WTC11 (cell line): ENCODE measurements at regions not wholly inside any gene's neighbourhood (a gene's known extent, or its start where the extent isn't known, plus 50 kb on each side); places are given as distances from the start of the nearest gene placed in this dataset.

ENCODE experiments used
- OVOL2 ChIP-seq: fragments of 250-450 bp; sonication (Bioruptor Pico); IDR thresholded peaks from 2 replicates; pipeline ENCODE4 v1.9.0; 2021; ENCODE audit warnings: mild to moderate bottlenecking, borderline replicate concordance
- SMAD3 ChIP-seq: sonication (generic); formaldehyde crosslinking; IDR thresholded peaks from 2 replicates; pipeline ENCODE4 v1.8.0; 2022; ENCODE audit warnings: missing genetic modification reagents, mild to moderate bottlenecking, borderline replicate concordance
- TF ChIP-seq, protein P1 (sequence below): sonication (generic); formaldehyde crosslinking; IDR thresholded peaks from 2 replicates; pipeline ENCODE4 v1.8.1; 2023; ENCODE audit warnings: mild to moderate bottlenecking, moderate library complexity, missing genetic modification reagents
- TF ChIP-seq, protein P2 (sequence below): fragments of 200-600 bp; IDR thresholded peaks from 2 replicates; pipeline ENCODE4 v1.8.0; 2022; ENCODE audit warnings: antibody characterized with exemption
- TF ChIP-seq, protein P3 (sequence below): sonication (generic); formaldehyde crosslinking; IDR thresholded peaks from 2 replicates; pipeline ENCODE4 v1.8.1; 2023; ENCODE audit warnings: mild to moderate bottlenecking, missing genetic modification reagents, moderate library complexity
- TF ChIP-seq, protein P4 (sequence below): sonication (generic); formaldehyde crosslinking; IDR thresholded peaks from 2 replicates; pipeline ENCODE4 v1.8.0; 2022; ENCODE audit warnings: mild to moderate bottlenecking, missing genetic modification reagents
- TF ChIP-seq, protein P5 (sequence below): sonication (generic); formaldehyde crosslinking; IDR thresholded peaks from 2 replicates; pipeline ENCODE4 v1.8.0; 2022; ENCODE audit warnings: missing genetic modification reagents
- TF ChIP-seq, protein P6 (sequence below): sonication (generic); formaldehyde crosslinking; conservative IDR thresholded peaks from 2 replicates; pipeline ENCODE4 v1.8.1; 2022; ENCODE audit warnings: mild to moderate bottlenecking, missing genetic modification reagents

DNA sequence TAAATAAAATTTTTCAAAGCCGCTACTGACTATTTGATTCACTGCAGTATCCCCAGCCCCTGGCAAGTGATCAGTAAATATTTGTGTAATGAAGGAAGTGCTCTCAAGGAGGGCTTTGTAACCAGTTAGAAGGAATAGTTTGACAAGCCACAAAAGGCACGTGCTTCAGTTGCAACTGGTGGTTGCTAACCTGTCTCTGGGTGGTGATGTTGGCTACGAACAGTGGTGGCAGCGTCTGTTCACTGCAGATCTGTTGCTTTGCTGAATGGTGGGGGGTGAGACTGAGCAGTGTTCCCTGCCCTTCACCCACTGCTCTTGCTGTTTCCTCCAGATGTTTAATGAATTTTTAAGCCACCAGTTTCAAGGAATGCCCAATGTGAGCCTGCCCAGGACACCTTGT lies 73.9 kb upstream of the SIX2 start:
- TF ChIP-seq, protein P1, sequence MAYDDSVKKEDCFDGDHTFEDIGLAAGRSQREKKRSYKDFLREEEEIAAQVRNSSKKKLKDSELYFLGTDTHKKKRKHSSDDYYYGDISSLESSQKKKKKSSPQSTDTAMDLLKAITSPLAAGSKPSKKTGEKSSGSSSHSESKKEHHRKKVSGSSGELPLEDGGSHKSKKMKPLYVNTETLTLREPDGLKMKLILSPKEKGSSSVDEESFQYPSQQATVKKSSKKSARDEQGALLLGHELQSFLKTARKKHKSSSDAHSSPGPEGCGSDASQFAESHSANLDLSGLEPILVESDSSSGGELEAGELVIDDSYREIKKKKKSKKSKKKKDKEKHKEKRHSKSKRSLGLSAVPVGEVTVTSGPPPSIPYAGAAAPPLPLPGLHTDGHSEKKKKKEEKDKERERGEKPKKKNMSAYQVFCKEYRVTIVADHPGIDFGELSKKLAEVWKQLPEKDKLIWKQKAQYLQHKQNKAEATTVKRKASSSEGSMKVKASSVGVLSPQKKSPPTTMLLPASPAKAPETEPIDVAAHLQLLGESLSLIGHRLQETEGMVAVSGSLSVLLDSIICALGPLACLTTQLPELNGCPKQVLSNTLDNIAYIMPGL (CRISPR knock-in tag), result no peak
- TF ChIP-seq, protein P2, sequence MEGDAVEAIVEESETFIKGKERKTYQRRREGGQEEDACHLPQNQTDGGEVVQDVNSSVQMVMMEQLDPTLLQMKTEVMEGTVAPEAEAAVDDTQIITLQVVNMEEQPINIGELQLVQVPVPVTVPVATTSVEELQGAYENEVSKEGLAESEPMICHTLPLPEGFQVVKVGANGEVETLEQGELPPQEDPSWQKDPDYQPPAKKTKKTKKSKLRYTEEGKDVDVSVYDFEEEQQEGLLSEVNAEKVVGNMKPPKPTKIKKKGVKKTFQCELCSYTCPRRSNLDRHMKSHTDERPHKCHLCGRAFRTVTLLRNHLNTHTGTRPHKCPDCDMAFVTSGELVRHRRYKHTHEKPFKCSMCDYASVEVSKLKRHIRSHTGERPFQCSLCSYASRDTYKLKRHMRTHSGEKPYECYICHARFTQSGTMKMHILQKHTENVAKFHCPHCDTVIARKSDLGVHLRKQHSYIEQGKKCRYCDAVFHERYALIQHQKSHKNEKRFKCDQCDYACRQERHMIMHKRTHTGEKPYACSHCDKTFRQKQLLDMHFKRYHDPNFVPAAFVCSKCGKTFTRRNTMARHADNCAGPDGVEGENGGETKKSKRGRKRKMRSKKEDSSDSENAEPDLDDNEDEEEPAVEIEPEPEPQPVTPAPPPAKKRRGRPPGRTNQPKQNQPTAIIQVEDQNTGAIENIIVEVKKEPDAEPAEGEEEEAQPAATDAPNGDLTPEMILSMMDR, result no peak
- TF ChIP-seq, protein P3, sequence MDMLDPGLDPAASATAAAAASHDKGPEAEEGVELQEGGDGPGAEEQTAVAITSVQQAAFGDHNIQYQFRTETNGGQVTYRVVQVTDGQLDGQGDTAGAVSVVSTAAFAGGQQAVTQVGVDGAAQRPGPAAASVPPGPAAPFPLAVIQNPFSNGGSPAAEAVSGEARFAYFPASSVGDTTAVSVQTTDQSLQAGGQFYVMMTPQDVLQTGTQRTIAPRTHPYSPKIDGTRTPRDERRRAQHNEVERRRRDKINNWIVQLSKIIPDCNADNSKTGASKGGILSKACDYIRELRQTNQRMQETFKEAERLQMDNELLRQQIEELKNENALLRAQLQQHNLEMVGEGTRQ (CRISPR knock-in tag), result no peak
- TF ChIP-seq OVOL2 (CRISPR knock-in tag) (no peak), SMAD3 (CRISPR knock-in tag) (no peak)
- TF ChIP-seq, protein P4, sequence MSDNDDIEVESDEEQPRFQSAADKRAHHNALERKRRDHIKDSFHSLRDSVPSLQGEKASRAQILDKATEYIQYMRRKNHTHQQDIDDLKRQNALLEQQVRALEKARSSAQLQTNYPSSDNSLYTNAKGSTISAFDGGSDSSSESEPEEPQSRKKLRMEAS (CRISPR knock-in tag), result no peak
- TF ChIP-seq, protein P5, sequence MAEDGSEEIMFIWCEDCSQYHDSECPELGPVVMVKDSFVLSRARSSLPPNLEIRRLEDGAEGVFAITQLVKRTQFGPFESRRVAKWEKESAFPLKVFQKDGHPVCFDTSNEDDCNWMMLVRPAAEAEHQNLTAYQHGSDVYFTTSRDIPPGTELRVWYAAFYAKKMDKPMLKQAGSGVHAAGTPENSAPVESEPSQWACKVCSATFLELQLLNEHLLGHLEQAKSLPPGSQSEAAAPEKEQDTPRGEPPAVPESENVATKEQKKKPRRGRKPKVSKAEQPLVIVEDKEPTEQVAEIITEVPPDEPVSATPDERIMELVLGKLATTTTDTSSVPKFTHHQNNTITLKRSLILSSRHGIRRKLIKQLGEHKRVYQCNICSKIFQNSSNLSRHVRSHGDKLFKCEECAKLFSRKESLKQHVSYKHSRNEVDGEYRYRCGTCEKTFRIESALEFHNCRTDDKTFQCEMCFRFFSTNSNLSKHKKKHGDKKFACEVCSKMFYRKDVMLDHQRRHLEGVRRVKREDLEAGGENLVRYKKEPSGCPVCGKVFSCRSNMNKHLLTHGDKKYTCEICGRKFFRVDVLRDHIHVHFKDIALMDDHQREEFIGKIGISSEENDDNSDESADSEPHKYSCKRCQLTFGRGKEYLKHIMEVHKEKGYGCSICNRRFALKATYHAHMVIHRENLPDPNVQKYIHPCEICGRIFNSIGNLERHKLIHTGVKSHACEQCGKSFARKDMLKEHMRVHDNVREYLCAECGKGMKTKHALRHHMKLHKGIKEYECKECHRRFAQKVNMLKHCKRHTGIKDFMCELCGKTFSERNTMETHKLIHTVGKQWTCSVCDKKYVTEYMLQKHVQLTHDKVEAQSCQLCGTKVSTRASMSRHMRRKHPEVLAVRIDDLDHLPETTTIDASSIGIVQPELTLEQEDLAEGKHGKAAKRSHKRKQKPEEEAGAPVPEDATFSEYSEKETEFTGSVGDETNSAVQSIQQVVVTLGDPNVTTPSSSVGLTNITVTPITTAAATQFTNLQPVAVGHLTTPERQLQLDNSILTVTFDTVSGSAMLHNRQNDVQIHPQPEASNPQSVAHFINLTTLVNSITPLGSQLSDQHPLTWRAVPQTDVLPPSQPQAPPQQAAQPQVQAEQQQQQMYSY (CRISPR knock-in tag), result no peak
- TF ChIP-seq, protein P6, sequence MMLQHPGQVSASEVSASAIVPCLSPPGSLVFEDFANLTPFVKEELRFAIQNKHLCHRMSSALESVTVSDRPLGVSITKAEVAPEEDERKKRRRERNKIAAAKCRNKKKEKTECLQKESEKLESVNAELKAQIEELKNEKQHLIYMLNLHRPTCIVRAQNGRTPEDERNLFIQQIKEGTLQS (CRISPR knock-in tag), result no peak
